Neutrophil (primary cell): ENCODE measurements at regions not wholly inside any gene's neighbourhood (a gene's known extent, or its start where the extent isn't known, plus 50 kb on each side); places are given as distances from the start of the nearest gene placed in this dataset.

Source experiments
- H3K27ac ChIP-seq: fragments of 200-600 bp; sonication (generic); 2 replicates; pipeline ENCODE4 v1.5.1; 2016; ENCODE audit warnings: mild to moderate bottlenecking, moderate library complexity
- H3K27me3 ChIP-seq: fragments of 200-600 bp; sonication (generic); 2 replicates; pipeline ENCODE4 v1.6.0; 2016; ENCODE audit warnings: mild to moderate bottlenecking
- H3K36me3 ChIP-seq: fragments of 200-600 bp; sonication (generic); 2 replicates; pipeline ENCODE4 v1.5.1; 2017
- H3K4me1 ChIP-seq, 2 experiments: fragments of 200-600 bp in 1 of 2; sonication (generic) in 1 of 2; 1 replicate in 1 of 2; 2 replicates in 1 of 2; pipeline versions ENCODE4 v1.5.1 to v1.6.1; 2013 to 2016; ENCODE audit warnings: low read depth in 1 of 2, low read length in 1 of 2, mild to moderate bottlenecking in 1 of 2, moderate library complexity in 1 of 2; ENCODE audit not compliant: control insufficient read depth in 1 of 2, insufficient read depth in 1 of 2
- H3K4me3 ChIP-seq, 2 experiments: fragments of 200-600 bp in 1 of 2; sonication (generic) in 1 of 2; 1 replicate in 1 of 2; 2 replicates in 1 of 2; pipeline ENCODE4 v1.5.1; 2013 to 2016; ENCODE audit warnings: low read depth in 1 of 2, low read length in 1 of 2, mild to moderate bottlenecking in 1 of 2, moderate library complexity in 1 of 2
- H3K9me3 ChIP-seq: fragments of 200-600 bp; sonication (generic); 2 replicates; pipeline ENCODE4 v1.5.1; 2016
- TF ChIP-seq, protein P1 (sequence below): fragments of 200-600 bp; sonication (generic); IDR thresholded peaks from 2 replicates; pipeline ENCODE4 v1.5.1; 2016; ENCODE audit warnings: antibody characterized with exemption

DNA sequence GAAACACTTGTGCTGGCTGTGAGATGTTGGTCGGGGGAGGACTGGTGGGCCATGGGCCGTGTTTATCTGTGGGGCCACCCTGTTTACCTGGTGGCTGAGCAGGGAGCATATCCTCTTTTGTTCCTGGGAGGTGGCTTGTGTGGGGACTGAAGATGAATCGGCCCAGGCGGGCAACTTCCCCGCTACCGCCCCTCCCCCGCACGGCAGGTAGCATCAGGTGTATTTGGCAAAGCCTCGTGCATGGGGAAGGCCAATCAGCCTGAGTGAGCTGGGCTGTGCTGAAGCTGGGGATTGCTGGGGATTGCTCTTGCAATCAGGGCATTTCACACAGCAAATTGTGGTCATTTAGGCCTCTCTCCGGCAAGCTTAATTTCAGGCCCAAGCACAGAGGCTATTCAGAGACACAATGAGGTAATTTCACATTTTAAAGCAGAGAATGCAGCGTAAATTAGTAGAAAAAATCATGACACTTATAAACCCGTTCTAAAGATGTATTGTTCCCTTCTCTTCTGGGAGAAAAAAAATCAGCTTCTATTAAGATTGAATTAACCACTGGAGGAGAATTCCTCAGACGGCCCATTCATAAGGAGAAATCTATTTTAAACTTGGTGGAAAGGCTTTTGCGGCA lies 197.7 kb upstream of the POU3F1 start:
- no peaks in the 10 kb centered on the region for H3K4me1 ChIP-seq
- H3K9me3 ChIP-seq = no peaks in the 10 kb centered on the region
- H3K27me3 ChIP-seq = peaks cover 36% of the 10 kb centered on the region
- no peaks in the 10 kb centered on the region for H3K36me3 ChIP-seq
- TF ChIP-seq, protein P1, sequence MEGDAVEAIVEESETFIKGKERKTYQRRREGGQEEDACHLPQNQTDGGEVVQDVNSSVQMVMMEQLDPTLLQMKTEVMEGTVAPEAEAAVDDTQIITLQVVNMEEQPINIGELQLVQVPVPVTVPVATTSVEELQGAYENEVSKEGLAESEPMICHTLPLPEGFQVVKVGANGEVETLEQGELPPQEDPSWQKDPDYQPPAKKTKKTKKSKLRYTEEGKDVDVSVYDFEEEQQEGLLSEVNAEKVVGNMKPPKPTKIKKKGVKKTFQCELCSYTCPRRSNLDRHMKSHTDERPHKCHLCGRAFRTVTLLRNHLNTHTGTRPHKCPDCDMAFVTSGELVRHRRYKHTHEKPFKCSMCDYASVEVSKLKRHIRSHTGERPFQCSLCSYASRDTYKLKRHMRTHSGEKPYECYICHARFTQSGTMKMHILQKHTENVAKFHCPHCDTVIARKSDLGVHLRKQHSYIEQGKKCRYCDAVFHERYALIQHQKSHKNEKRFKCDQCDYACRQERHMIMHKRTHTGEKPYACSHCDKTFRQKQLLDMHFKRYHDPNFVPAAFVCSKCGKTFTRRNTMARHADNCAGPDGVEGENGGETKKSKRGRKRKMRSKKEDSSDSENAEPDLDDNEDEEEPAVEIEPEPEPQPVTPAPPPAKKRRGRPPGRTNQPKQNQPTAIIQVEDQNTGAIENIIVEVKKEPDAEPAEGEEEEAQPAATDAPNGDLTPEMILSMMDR = no peak
- no peak overlapping the region for H3K4me3 ChIP-seq
- no peak overlapping the region for H3K27ac ChIP-seq

DNA sequence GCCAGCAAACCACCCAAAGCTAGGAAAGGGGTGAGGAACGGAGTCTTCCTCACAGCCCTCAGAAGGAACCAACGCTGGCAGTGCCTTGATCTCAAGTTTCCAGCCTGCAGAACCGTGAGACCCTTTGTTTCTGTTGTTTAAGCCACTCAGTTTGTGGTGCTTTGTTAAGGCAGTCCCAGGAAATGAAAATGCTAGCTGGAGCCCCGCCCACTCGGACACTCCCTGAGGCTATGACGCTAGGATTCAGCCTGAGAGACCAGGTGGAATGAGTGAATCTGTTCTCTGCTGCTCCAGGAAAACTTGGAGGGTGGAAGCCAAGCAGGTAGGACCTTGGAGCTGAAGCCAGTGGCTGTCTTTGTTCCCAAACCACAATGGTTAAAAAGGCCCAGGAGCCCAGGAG lies 196.5 kb upstream of the POU3F1 start:
- TF ChIP-seq, protein P1 = no peak
- no peak overlapping the region for H3K4me3 ChIP-seq
- H3K36me3 ChIP-seq = no peaks in the 10 kb centered on the region
- no peaks in the 10 kb centered on the region for H3K9me3 ChIP-seq
- no peak overlapping the region for H3K27ac ChIP-seq
- H3K27me3 ChIP-seq = peaks cover 42% of the 10 kb centered on the region
- H3K4me1 ChIP-seq = no peaks in the 10 kb centered on the region

DNA sequence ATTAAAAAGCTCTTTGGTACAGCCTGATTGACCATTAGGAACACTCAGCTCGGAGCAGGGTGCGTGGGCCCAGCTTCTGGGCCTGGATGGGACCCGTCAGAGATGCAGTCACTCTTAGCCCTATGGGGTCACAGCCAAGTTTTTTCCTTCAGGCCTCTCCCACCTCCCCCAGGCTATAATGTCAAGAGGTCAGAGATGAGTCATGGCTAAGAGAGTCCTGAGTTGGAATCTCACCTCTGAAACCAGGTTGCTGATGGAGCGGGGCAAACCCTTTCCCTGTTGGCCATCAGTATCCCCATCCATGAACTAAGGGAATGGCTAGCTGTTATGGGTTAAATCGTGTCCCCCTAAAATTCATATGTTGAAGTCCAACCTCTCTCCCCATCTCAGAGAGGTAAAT lies 195.9 kb upstream of the POU3F1 start:
- H3K27ac ChIP-seq = no peak overlapping the region
- no peak overlapping the region for H3K4me3 ChIP-seq
- H3K27me3 ChIP-seq = peaks cover 42% of the 10 kb centered on the region
- TF ChIP-seq, protein P1 = no peak
- no peaks in the 10 kb centered on the region for H3K4me1 ChIP-seq
- H3K36me3 ChIP-seq = no peaks in the 10 kb centered on the region
- no peaks in the 10 kb centered on the region for H3K9me3 ChIP-seq

DNA sequence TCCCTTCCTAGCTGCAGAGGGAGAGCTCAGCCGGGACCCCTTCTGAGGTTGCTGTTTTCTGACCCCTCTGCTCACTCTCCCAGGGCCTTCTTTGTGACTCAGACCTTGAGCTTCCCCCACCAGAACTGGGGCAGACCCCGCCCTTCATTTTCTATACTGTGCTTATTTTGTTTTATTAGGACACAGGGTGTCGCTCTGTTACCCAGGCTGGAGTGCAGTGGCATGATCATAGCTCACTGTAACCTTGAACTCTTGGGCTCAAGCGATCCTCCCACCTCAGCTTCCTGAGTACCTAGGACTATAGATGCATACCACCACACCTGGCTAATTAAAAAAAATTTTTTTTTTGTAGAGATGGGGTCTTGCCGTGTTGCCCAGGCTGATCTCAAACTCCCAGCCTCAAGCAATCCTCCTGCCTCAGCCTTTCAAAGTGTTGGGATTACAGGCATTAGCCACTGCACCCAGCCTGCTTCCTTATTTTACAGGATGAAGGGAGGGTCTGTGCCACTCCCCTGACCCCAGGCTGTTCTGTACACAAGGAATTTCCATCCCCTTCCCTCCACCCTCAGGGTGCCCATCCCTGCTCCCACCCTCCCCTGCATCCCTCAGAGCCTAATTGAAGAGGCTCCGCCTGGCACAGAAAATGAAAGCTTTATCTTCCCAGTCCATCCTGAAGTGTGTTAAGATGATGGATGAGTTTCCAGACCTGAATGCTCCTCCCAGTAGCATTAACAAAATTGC lies 195.2 kb upstream of the POU3F1 start:
- peaks cover 42% of the 10 kb centered on the region for H3K27me3 ChIP-seq
- H3K4me3 ChIP-seq = no peak overlapping the region
- H3K4me1 ChIP-seq = no peaks in the 10 kb centered on the region
- no peaks in the 10 kb centered on the region for H3K9me3 ChIP-seq
- no peak overlapping the region for H3K27ac ChIP-seq
- TF ChIP-seq, protein P1 = no peak
- H3K36me3 ChIP-seq = no peaks in the 10 kb centered on the region

DNA sequence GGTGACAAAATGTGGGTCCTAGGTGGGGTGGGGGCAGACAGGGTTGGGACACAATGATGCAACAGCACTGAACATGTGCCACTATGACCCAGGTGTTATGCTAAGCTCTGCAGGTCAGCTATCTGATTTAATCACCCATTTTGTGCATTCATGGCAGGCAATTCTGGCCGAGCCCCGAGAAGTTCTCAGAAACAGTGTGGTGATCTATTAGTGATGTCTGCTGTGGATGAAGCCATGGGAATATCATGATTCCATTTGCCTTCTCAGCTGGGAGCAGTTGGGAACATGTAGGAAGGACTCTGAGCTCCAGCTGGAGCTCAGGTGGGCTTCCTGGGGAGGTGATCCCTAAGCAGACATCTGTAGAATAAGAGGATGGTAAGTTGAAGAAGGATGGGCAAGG lies 194.0 kb upstream of the POU3F1 start:
- H3K4me1 ChIP-seq = no peaks in the 10 kb centered on the region
- H3K4me3 ChIP-seq = no peak overlapping the region
- H3K9me3 ChIP-seq = no peaks in the 10 kb centered on the region
- no peaks in the 10 kb centered on the region for H3K36me3 ChIP-seq
- TF ChIP-seq, protein P1 = no peak
- no peak overlapping the region for H3K27ac ChIP-seq
- peaks cover 42% of the 10 kb centered on the region for H3K27me3 ChIP-seq
